ENCODE measurements at regions not wholly inside any gene's neighbourhood (a gene's known extent, or its start where the extent isn't known, plus 50 kb on each side); places are given as distances from the start of the nearest gene placed in this dataset.
A peak's percentile ranks its signal among the peaks of the same experiment; 100 is the strongest.

GRCh38 chr5:179484201-179484600 is 66.2 kb upstream of the RUFY1 start:
- no peaks in the 10 kb centered on the region for H3K79me2 ChIP-seq (ENCODE audit: low read depth)
- no peak overlapping the region for H2AFZ ChIP-seq (replicated peaks)
- TF ChIP-seq CTCF (IDR thresholded peaks at IDR 0.05) (no peak), EZH2phosphoT487 (IDR thresholded peaks at IDR 0.05) (no peak)
- H3K27me3 Mint-ChIP-seq (ENCODE audit: insufficient read depth, low read depth): peaks cover 11% of the 10 kb centered on the region
- no peak overlapping the region for H3K4me3 ChIP-seq
- no peak overlapping the region for H3K27ac ChIP-seq
- H3K27ac Mint-ChIP-seq: no peak overlapping the region
- no peaks in the 10 kb centered on the region for H3K36me3 ChIP-seq
- no peaks in the 10 kb centered on the region for H3K9me3 ChIP-seq (ENCODE audit: low read depth)
- peaks cover 3% of the 10 kb centered on the region for H3K4me1 Mint-ChIP-seq
- H3K4me3 Mint-ChIP-seq: no peak overlapping the region
- no peaks in the 10 kb centered on the region for H3K27me3 ChIP-seq
- no peaks in the 10 kb centered on the region for H3F3A ChIP-seq (ENCODE audit: low read depth)
- H3K36me3 Mint-ChIP-seq: no peaks in the 10 kb centered on the region
- no peak overlapping the region for H3K4me2 ChIP-seq
- H4K20me1 ChIP-seq (ENCODE audit: low read depth): no peaks in the 10 kb centered on the region
- no peak overlapping the region for H3K9ac ChIP-seq
- peaks cover 17% of the 10 kb centered on the region for H3K9me3 Mint-ChIP-seq
- no peak for DNase-seq (ENCODE audit: low spot score)
- H3K4me1 ChIP-seq: no peaks in the 10 kb centered on the region

DNA sequence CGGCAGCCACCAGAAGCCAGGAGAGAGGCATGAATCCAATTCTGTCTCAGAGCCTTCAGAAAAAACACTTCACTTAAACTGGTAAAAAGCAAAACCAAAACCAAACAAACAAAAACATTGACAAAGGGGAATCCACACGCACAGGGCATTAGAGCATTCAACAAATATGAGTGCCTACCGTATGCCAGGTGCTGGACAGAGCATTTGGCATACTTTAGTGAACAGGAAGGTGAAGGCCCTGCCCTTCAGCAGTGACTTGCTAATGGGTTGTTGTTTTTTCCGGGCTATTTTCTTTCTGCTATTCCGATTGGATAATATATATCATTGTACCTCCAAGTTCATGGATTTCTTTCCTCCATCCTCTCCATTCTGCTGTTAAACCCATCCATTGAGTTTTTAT is 71.7 kb upstream of the RUFY1 start:
- H3K36me3 Mint-ChIP-seq: no peaks in the 10 kb centered on the region

GRCh38 chr5:179475208-179475751 is 75.1 kb upstream of the RUFY1 start:
- H3K4me3 Mint-ChIP-seq: no peak overlapping the region
- Histone ChIP-seq H3K4me3 (no peak overlapping the region), H3K9ac (no peak overlapping the region), H3K4me2 (no peak overlapping the region), H3K4me1 (peaks cover 7% of the 10 kb centered on the region), H4K20me1 (ENCODE audit: low read depth) (no peaks in the 10 kb centered on the region), H3K79me2 (ENCODE audit: low read depth) (no peaks in the 10 kb centered on the region), H3K9me3 (ENCODE audit: low read depth) (no peaks in the 10 kb centered on the region), H3F3A (ENCODE audit: low read depth) (no peaks in the 10 kb centered on the region), H3K36me3 (no peaks in the 10 kb centered on the region), H3K27me3 (no peaks in the 10 kb centered on the region), H3K27ac (no peak overlapping the region), H2AFZ (replicated peaks) (peak overlapping the region; percentile 19)
- no peak for TF ChIP-seq CTCF (IDR thresholded peaks at IDR 0.05)
- TF ChIP-seq EZH2phosphoT487 (IDR thresholded peaks at IDR 0.05): no peak
- TF ChIP-seq EZH2 (IDR thresholded peaks at IDR 0.05): no peak
- H3K4me1 Mint-ChIP-seq: peaks cover 15% of the 10 kb centered on the region
- peak; percentile 51 for DNase-seq (ENCODE audit: low spot score)
- H3K9me3 Mint-ChIP-seq: peaks cover 3% of the 10 kb centered on the region
- H3K27me3 Mint-ChIP-seq (ENCODE audit: insufficient read depth, low read depth): peaks cover 2% of the 10 kb centered on the region
- H3K36me3 Mint-ChIP-seq: no peaks in the 10 kb centered on the region
- H3K27ac Mint-ChIP-seq: peak overlapping the region; percentile 52

More for the DNA sequence above, 71.7 kb upstream of the RUFY1 start:
- Mint-ChIP-seq H3K4me3 (no peak overlapping the region), H3K27me3 (ENCODE audit: insufficient read depth, low read depth) (peaks cover 7% of the 10 kb centered on the region), H3K9me3 (peaks cover 9% of the 10 kb centered on the region), H3K4me1 (peaks cover 15% of the 10 kb centered on the region), H3K27ac (no peak overlapping the region)
- Histone ChIP-seq H3K9me3 (ENCODE audit: low read depth) (no peaks in the 10 kb centered on the region), H3K9ac (no peak overlapping the region), H4K20me1 (ENCODE audit: low read depth) (no peaks in the 10 kb centered on the region), H3K27me3 (no peaks in the 10 kb centered on the region), H3K4me1 (peaks cover 7% of the 10 kb centered on the region), H3K36me3 (no peaks in the 10 kb centered on the region), H2AFZ (replicated peaks) (no peak overlapping the region), H3K79me2 (ENCODE audit: low read depth) (no peaks in the 10 kb centered on the region), H3K4me3 (no peak overlapping the region), H3K27ac (no peak overlapping the region), H3K4me2 (no peak overlapping the region), H3F3A (ENCODE audit: low read depth) (no peaks in the 10 kb centered on the region)
- TF ChIP-seq EZH2 (IDR thresholded peaks at IDR 0.05) (no peak), CTCF (IDR thresholded peaks at IDR 0.05) (no peak)
- no peak for DNase-seq (ENCODE audit: low spot score)

All from neural progenitor cell (in vitro differentiated cells).